ENCODE measurements at regions not wholly inside any gene's neighbourhood (a gene's known extent, or its start where the extent isn't known, plus 50 kb on each side); places are given as distances from the start of the nearest gene placed in this dataset.

GRCh38 chr6:154945271-154945890, 49.7 kb upstream of the TIAM2 start:
- H3K27ac ChIP-seq, result no peak overlapping the region
- TF ChIP-seq CTCF (conservative IDR thresholded peaks at IDR 0.05) (no peak), ZFX (IDR thresholded peaks at IDR 0.05) (no peak)

Data from C4-2B (cell line).